Liver (tissue), 8 donors: ENCODE measurements at regions not wholly inside any gene's neighbourhood (a gene's known extent, or its start where the extent isn't known, plus 50 kb on each side); places are given as distances from the start of the nearest gene placed in this dataset.

Experiments used
- DNase-seq: peaks from one replicate; pipeline ENCODE4 v3.0.0-alpha.2; 2017; ENCODE audit warnings: low spot score
- H3K27ac ChIP-seq, 2 donors: one replicate each; pipeline ENCODE4 v1.7.0; 2013; ENCODE audit warnings: inconsistent platforms in 2 of 2, low read length in 2 of 2, control low read depth in 1 of 2, low read depth in 1 of 2, mild to moderate bottlenecking in 1 of 2
- H3K27me3 ChIP-seq, 4 donors: one replicate each; pipeline versions ENCODE4 v1.6.1 to v1.7.0; 2013; ENCODE audit warnings: low read length in 3 of 4, inconsistent platforms in 1 of 4, mild to moderate bottlenecking in 1 of 4, moderate library complexity in 1 of 4; ENCODE audit not compliant: control insufficient read depth in 4 of 4, insufficient read depth in 4 of 4
- H3K36me3 ChIP-seq, 4 donors: one replicate each; pipeline versions ENCODE4 v1.6.1 to v1.7.0; 2013; ENCODE audit warnings: low read length in 3 of 4, mild to moderate bottlenecking in 3 of 4, low read depth in 1 of 4, moderate library complexity in 1 of 4; ENCODE audit not compliant: control insufficient read depth in 4 of 4, insufficient read depth in 3 of 4
- H3K4me1 ChIP-seq, 4 donors: one replicate each; pipeline versions ENCODE4 v1.6.1 to v1.7.0; 2013; ENCODE audit warnings: low read length in 3 of 4, mild to moderate bottlenecking in 3 of 4, moderate library complexity in 1 of 4; ENCODE audit not compliant: control insufficient read depth in 4 of 4, insufficient read depth in 4 of 4
- H3K4me3 ChIP-seq, 3 donors: one replicate each; pipeline versions ENCODE4 v1.6.1 to v1.7.0; 2013; ENCODE audit warnings: low read length in 3 of 3, control low read depth in 1 of 3, low read depth in 1 of 3, mild to moderate bottlenecking in 1 of 3
- H3K9ac ChIP-seq, 2 donors: one replicate each; pipeline ENCODE4 v1.7.0; 2013; ENCODE audit warnings: low read length in 2 of 2, mild to moderate bottlenecking in 2 of 2, moderate library complexity in 2 of 2, control low read depth in 1 of 2, low read depth in 1 of 2
- H3K9me3 ChIP-seq, 4 donors: one replicate each; pipeline versions ENCODE4 v1.6.1 to v1.7.0; 2013; ENCODE audit warnings: low read length in 3 of 4; ENCODE audit not compliant: control insufficient read depth in 4 of 4
- ATF3 ChIP-seq: IDR thresholded peaks from 2 replicates; pipeline ENCODE4 v1.6.1; 2016; ENCODE audit warnings: antibody characterized with exemption
- CTCF ChIP-seq: fragments of 150-350 bp; IDR thresholded peaks from 2 replicates; pipeline ENCODE4 v1.5.1; 2017; ENCODE audit warnings: improper control_type of control experiment, low read depth, low read length; ENCODE audit not compliant: missing input control
- EGR1 ChIP-seq, 2 donors: IDR thresholded peaks; 2 replicates each; pipeline ENCODE4 v1.6.1; 2016 to 2018; ENCODE audit warnings: antibody characterized with exemption in 2 of 2, low read depth in 2 of 2
- FOXA1 ChIP-seq: IDR thresholded peaks from 2 replicates; pipeline ENCODE4 v1.6.1; 2016; ENCODE audit warnings: antibody characterized with exemption
- FOXA2 ChIP-seq: IDR thresholded peaks from 2 replicates; pipeline ENCODE4 v1.6.1; 2016; ENCODE audit warnings: antibody characterized with exemption
- GABPA ChIP-seq, 2 donors: IDR thresholded peaks in 1 of 2; conservative IDR thresholded peaks in 1 of 2; 2 replicates each; pipeline ENCODE4 v1.6.1; 2016; ENCODE audit warnings: antibody characterized with exemption in 2 of 2, mild to moderate bottlenecking in 1 of 2, moderate library complexity in 1 of 2
- HNF4A ChIP-seq, 2 donors: conservative IDR thresholded peaks; 2 replicates each; pipeline ENCODE4 v1.6.1; 2016; ENCODE audit warnings: antibody characterized with exemption in 2 of 2, mild to moderate bottlenecking in 2 of 2
- HNF4G ChIP-seq: IDR thresholded peaks from 2 replicates; pipeline ENCODE4 v1.6.1; 2016; ENCODE audit warnings: antibody characterized with exemption
- JUND ChIP-seq, 2 donors: IDR thresholded peaks; 2 replicates each; pipeline ENCODE4 v1.6.1; 2016; ENCODE audit warnings: antibody characterized with exemption in 2 of 2
- MAX ChIP-seq: IDR thresholded peaks from 2 replicates; pipeline ENCODE4 v1.6.1; 2016; ENCODE audit warnings: antibody characterized with exemption
- NR2F2 ChIP-seq: IDR thresholded peaks from 2 replicates; pipeline ENCODE4 v1.6.1; 2016; ENCODE audit warnings: antibody characterized with exemption
- RAD21 ChIP-seq, 2 donors: IDR thresholded peaks; 2 replicates each; pipeline ENCODE4 v1.6.1; 2016; ENCODE audit warnings: antibody characterized with exemption in 2 of 2, mild to moderate bottlenecking in 2 of 2
- REST ChIP-seq: IDR thresholded peaks from 2 replicates; pipeline ENCODE4 v1.6.1; 2016; ENCODE audit warnings: antibody characterized with exemption, mild to moderate bottlenecking
- RXRA ChIP-seq, 2 donors: IDR thresholded peaks; 2 replicates each; pipeline ENCODE4 v1.6.1; 2017 to 2018; ENCODE audit warnings: antibody characterized with exemption in 2 of 2, mild to moderate bottlenecking in 1 of 2
- SP1 ChIP-seq: IDR thresholded peaks from 2 replicates; pipeline ENCODE4 v1.6.1; 2018; ENCODE audit warnings: antibody characterized with exemption, mild to moderate bottlenecking
- TAF1 ChIP-seq: conservative IDR thresholded peaks from 2 replicates; pipeline ENCODE4 v1.6.1; 2016; ENCODE audit warnings: antibody characterized with exemption, mild to moderate bottlenecking
- YY1 ChIP-seq: IDR thresholded peaks from 2 replicates; pipeline ENCODE4 v1.6.1; 2016; ENCODE audit warnings: antibody characterized with exemption, mild to moderate bottlenecking
- ZBTB33 ChIP-seq: IDR thresholded peaks from 2 replicates; pipeline ENCODE4 v1.6.1; 2016; ENCODE audit warnings: antibody characterized with exemption
- WGBS: extraction: QIAGEN DNeasy Blood & Tissue Kit; methylation state at CpG from one replicate; pipeline ENCODE4 v1.1.7; 2013; 5-methylcytosine and 5-hydroxymethylcytosine counted together
- donor health status: healthy.
- donor health status: healthy.
- donor health status: healthy.
- donor health status: healthy.
- donor health status: healthy.

- no peak for DNase-seq
- Histone ChIP-seq H3K4me3 (no peak overlapping the region), H3K9me3 (no peaks in the 10 kb centered on the region), H3K27me3 (peaks cover 0 to 2% (median 0%) of the 10 kb centered on the region in 4 donors), H3K4me1 (no peaks in the 10 kb centered on the region), H3K27ac (no peak overlapping the region), H3K36me3 (no peaks in the 10 kb centered on the region), H3K9ac (no peak overlapping the region)
- WGBS = 88% methylated on average over 3 of the region's 3 CpGs
- TF ChIP-seq YY1 (no peak), CTCF (no peak), SP1 (no peak), EGR1 (IDR thresholded peaks at IDR 0.05; ENCODE audit: low read depth in 2 of 2) (no peak), HNF4G (no peak), HNF4A (conservative IDR thresholded peaks at IDR 0.05) (no peak), TAF1 (no peak), FOXA1 (no peak), GABPA (IDR thresholded peaks at IDR 0.05 in 1 of 2, conservative IDR thresholded peaks at IDR 0.05 in 1 of 2) (no peak), NR2F2 (no peak), ATF3 (no peak)
These were observed 572.8 kb upstream of the FRG1 start for GRCh38 chr4:189367832-189368231.

GRCh38 chr4:189374176-189374575 lies 566.5 kb upstream of the FRG1 start:
- Histone ChIP-seq H3K4me1 (no peaks in the 10 kb centered on the region), H3K36me3 (no peaks in the 10 kb centered on the region), H3K9me3 (no peaks in the 10 kb centered on the region), H3K9ac (no peak overlapping the region), H3K27me3 (peaks cover 0 to 2% (median 0%) of the 10 kb centered on the region in 4 donors), H3K4me3 (no peak overlapping the region), H3K27ac (no peak overlapping the region)
- no peak for DNase-seq
- TF ChIP-seq CTCF (no peak), YY1 (no peak), HNF4G (no peak), NR2F2 (no peak), MAX (no peak), REST (no peak), TAF1 (no peak), HNF4A (conservative IDR thresholded peaks at IDR 0.05) (no peak), SP1 (no peak), RAD21 (IDR thresholded peaks at IDR 0.05) (no peak), EGR1 (IDR thresholded peaks at IDR 0.05; ENCODE audit: low read depth in 2 of 2) (no peak), FOXA2 (no peak), FOXA1 (no peak), ZBTB33 (no peak), JUND (IDR thresholded peaks at IDR 0.05) (no peak), RXRA (IDR thresholded peaks at IDR 0.05) (no peak), GABPA (IDR thresholded peaks at IDR 0.05 in 1 of 2, conservative IDR thresholded peaks at IDR 0.05 in 1 of 2) (no peak), ATF3 (no peak)
- 95% methylated on average over 2 of the region's 2 CpGs for WGBS
